Liver (tissue), 7 donors: ENCODE measurements at regions not wholly inside any gene's neighbourhood (a gene's known extent, or its start where the extent isn't known, plus 50 kb on each side); places are given as distances from the start of the nearest gene placed in this dataset.

Source experiments
- DNase-seq: peaks from one replicate; pipeline ENCODE4 v3.0.0-alpha.2; 2017; ENCODE audit warnings: low spot score
- H3K27ac ChIP-seq, 2 donors: one replicate each; pipeline ENCODE4 v1.7.0; 2013; ENCODE audit warnings: inconsistent platforms in 2 of 2, low read length in 2 of 2, control low read depth in 1 of 2, low read depth in 1 of 2, mild to moderate bottlenecking in 1 of 2
- H3K27me3 ChIP-seq, 4 donors: one replicate each; pipeline versions ENCODE4 v1.6.1 to v1.7.0; 2013; ENCODE audit warnings: low read length in 3 of 4, inconsistent platforms in 1 of 4, mild to moderate bottlenecking in 1 of 4, moderate library complexity in 1 of 4; ENCODE audit not compliant: control insufficient read depth in 4 of 4, insufficient read depth in 4 of 4
- H3K36me3 ChIP-seq, 4 donors: one replicate each; pipeline versions ENCODE4 v1.6.1 to v1.7.0; 2013; ENCODE audit warnings: low read length in 3 of 4, mild to moderate bottlenecking in 3 of 4, low read depth in 1 of 4, moderate library complexity in 1 of 4; ENCODE audit not compliant: control insufficient read depth in 4 of 4, insufficient read depth in 3 of 4
- H3K4me1 ChIP-seq, 4 donors: one replicate each; pipeline versions ENCODE4 v1.6.1 to v1.7.0; 2013; ENCODE audit warnings: low read length in 3 of 4, mild to moderate bottlenecking in 3 of 4, moderate library complexity in 1 of 4; ENCODE audit not compliant: control insufficient read depth in 4 of 4, insufficient read depth in 4 of 4
- H3K4me3 ChIP-seq, 3 donors: one replicate each; pipeline versions ENCODE4 v1.6.1 to v1.7.0; 2013; ENCODE audit warnings: low read length in 3 of 3, control low read depth in 1 of 3, low read depth in 1 of 3, mild to moderate bottlenecking in 1 of 3
- H3K9ac ChIP-seq, 2 donors: one replicate each; pipeline ENCODE4 v1.7.0; 2013; ENCODE audit warnings: low read length in 2 of 2, mild to moderate bottlenecking in 2 of 2, moderate library complexity in 2 of 2, control low read depth in 1 of 2, low read depth in 1 of 2
- H3K9me3 ChIP-seq, 4 donors: one replicate each; pipeline versions ENCODE4 v1.6.1 to v1.7.0; 2013; ENCODE audit warnings: low read length in 3 of 4; ENCODE audit not compliant: control insufficient read depth in 4 of 4
- EGR1 ChIP-seq, 2 donors: IDR thresholded peaks; 2 replicates each; pipeline ENCODE4 v1.6.1; 2016 to 2018; ENCODE audit warnings: antibody characterized with exemption in 2 of 2, low read depth in 2 of 2
- FOXA2 ChIP-seq: IDR thresholded peaks from 2 replicates; pipeline ENCODE4 v1.6.1; 2016; ENCODE audit warnings: antibody characterized with exemption
- GABPA ChIP-seq, 2 donors: IDR thresholded peaks in 1 of 2; conservative IDR thresholded peaks in 1 of 2; 2 replicates each; pipeline ENCODE4 v1.6.1; 2016; ENCODE audit warnings: antibody characterized with exemption in 2 of 2, mild to moderate bottlenecking in 1 of 2, moderate library complexity in 1 of 2
- HNF4G ChIP-seq: IDR thresholded peaks from 2 replicates; pipeline ENCODE4 v1.6.1; 2016; ENCODE audit warnings: antibody characterized with exemption
- JUND ChIP-seq, 2 donors: IDR thresholded peaks; 2 replicates each; pipeline ENCODE4 v1.6.1; 2016; ENCODE audit warnings: antibody characterized with exemption in 2 of 2
- NR2F2 ChIP-seq: IDR thresholded peaks from 2 replicates; pipeline ENCODE4 v1.6.1; 2016; ENCODE audit warnings: antibody characterized with exemption
- RAD21 ChIP-seq, 2 donors: IDR thresholded peaks; 2 replicates each; pipeline ENCODE4 v1.6.1; 2016; ENCODE audit warnings: antibody characterized with exemption in 2 of 2, mild to moderate bottlenecking in 2 of 2
- RXRA ChIP-seq, 2 donors: IDR thresholded peaks; 2 replicates each; pipeline ENCODE4 v1.6.1; 2017 to 2018; ENCODE audit warnings: antibody characterized with exemption in 2 of 2, mild to moderate bottlenecking in 1 of 2
- TAF1 ChIP-seq: conservative IDR thresholded peaks from 2 replicates; pipeline ENCODE4 v1.6.1; 2016; ENCODE audit warnings: antibody characterized with exemption, mild to moderate bottlenecking
- YY1 ChIP-seq: IDR thresholded peaks from 2 replicates; pipeline ENCODE4 v1.6.1; 2016; ENCODE audit warnings: antibody characterized with exemption, mild to moderate bottlenecking
- WGBS: extraction: QIAGEN DNeasy Blood & Tissue Kit; methylation state at CpG from one replicate; pipeline ENCODE4 v1.1.7; 2013; 5-methylcytosine and 5-hydroxymethylcytosine counted together
- TF ChIP-seq, protein P1 (sequence below): IDR thresholded peaks from 2 replicates; pipeline ENCODE4 v1.6.1; 2016; ENCODE audit warnings: antibody characterized with exemption, mild to moderate bottlenecking
- TF ChIP-seq, protein P2 (sequence below): IDR thresholded peaks from 2 replicates; pipeline ENCODE4 v1.6.1; 2016; ENCODE audit warnings: antibody characterized with exemption
- TF ChIP-seq, protein P3 (sequence below): IDR thresholded peaks from 2 replicates; pipeline ENCODE4 v1.6.1; 2016; ENCODE audit warnings: antibody characterized with exemption
- donor health status: healthy.
- donor health status: healthy.
- donor health status: healthy.
- donor health status: healthy.

DNA sequence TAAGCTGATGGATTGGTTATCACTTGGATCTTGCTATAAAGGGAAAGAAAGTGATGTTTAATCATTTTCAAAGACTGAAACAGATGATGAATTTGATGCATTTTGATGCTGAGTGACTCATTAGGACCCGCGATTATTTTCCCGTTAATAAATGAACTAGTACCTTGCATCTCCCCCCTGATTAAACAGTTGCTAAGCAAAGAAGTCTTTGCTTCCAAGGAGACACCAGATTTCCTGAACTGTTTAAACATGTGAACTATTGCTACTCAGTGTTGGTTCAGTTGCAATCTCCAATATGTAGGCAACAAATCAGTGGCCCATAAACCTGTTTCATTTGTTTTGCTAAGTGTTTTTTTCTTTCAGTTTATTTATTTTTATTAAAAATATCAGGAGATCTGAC lies 375.2 kb downstream of the AACS start (continued):
- TF ChIP-seq, protein P1, sequence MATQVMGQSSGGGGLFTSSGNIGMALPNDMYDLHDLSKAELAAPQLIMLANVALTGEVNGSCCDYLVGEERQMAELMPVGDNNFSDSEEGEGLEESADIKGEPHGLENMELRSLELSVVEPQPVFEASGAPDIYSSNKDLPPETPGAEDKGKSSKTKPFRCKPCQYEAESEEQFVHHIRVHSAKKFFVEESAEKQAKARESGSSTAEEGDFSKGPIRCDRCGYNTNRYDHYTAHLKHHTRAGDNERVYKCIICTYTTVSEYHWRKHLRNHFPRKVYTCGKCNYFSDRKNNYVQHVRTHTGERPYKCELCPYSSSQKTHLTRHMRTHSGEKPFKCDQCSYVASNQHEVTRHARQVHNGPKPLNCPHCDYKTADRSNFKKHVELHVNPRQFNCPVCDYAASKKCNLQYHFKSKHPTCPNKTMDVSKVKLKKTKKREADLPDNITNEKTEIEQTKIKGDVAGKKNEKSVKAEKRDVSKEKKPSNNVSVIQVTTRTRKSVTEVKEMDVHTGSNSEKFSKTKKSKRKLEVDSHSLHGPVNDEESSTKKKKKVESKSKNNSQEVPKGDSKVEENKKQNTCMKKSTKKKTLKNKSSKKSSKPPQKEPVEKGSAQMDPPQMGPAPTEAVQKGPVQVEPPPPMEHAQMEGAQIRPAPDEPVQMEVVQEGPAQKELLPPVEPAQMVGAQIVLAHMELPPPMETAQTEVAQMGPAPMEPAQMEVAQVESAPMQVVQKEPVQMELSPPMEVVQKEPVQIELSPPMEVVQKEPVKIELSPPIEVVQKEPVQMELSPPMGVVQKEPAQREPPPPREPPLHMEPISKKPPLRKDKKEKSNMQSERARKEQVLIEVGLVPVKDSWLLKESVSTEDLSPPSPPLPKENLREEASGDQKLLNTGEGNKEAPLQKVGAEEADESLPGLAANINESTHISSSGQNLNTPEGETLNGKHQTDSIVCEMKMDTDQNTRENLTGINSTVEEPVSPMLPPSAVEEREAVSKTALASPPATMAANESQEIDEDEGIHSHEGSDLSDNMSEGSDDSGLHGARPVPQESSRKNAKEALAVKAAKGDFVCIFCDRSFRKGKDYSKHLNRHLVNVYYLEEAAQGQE, result no peak
- TF ChIP-seq TAF1, result no peak

DNA sequence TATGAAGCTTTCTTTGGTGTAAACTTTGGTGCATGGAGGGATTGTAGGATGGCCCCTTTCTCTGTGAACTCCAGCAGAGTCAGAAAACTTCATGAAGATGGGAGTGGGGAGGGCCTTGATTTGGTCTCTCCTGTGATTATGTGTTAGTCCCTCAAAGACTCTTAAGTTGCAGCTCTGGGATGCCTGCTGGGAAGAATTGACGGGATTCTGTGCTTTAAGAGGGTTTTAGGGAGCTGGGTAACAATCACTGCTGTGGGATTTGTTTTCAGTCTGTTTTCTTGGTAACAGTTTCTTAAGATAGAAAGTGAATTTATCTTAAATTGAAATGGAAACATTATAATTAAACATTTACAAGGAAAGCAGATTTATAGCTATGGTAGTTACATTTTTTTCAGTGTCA lies 378.1 kb downstream of the AACS start:
- H3K27me3 ChIP-seq, result no peaks in the 10 kb centered on the region
- H3K4me1 ChIP-seq, result no peaks in the 10 kb centered on the region
- 30% methylated on average over 1 of the region's 1 CpG for WGBS
- TF ChIP-seq JUND (IDR thresholded peaks at IDR 0.05) (no peak), GABPA (IDR thresholded peaks at IDR 0.05 in 1 of 2, conservative IDR thresholded peaks at IDR 0.05 in 1 of 2) (no peak), NR2F2 (no peak), RAD21 (IDR thresholded peaks at IDR 0.05) (no peak), EGR1 (IDR thresholded peaks at IDR 0.05; ENCODE audit: low read depth in 2 of 2) (no peak), YY1 (no peak), FOXA2 (no peak)
- TF ChIP-seq, protein P2, sequence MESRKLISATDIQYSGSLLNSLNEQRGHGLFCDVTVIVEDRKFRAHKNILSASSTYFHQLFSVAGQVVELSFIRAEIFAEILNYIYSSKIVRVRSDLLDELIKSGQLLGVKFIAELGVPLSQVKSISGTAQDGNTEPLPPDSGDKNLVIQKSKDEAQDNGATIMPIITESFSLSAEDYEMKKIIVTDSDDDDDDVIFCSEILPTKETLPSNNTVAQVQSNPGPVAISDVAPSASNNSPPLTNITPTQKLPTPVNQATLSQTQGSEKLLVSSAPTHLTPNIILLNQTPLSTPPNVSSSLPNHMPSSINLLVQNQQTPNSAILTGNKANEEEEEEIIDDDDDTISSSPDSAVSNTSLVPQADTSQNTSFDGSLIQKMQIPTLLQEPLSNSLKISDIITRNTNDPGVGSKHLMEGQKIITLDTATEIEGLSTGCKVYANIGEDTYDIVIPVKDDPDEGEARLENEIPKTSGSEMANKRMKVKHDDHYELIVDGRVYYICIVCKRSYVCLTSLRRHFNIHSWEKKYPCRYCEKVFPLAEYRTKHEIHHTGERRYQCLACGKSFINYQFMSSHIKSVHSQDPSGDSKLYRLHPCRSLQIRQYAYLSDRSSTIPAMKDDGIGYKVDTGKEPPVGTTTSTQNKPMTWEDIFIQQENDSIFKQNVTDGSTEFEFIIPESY, result no peak
- TF ChIP-seq, protein P3, sequence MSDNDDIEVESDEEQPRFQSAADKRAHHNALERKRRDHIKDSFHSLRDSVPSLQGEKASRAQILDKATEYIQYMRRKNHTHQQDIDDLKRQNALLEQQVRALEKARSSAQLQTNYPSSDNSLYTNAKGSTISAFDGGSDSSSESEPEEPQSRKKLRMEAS, result no peak
- TF ChIP-seq, protein P1, result no peak
- no peak for DNase-seq
- peaks cover 3 to 6% (median 4%) of the 10 kb centered on the region in 4 donors for H3K9me3 ChIP-seq
- no peak overlapping the region for H3K9ac ChIP-seq
- no peak overlapping the region for H3K4me3 ChIP-seq
- H3K36me3 ChIP-seq, result no peaks in the 10 kb centered on the region
- H3K27ac ChIP-seq, result no peak overlapping the region

DNA sequence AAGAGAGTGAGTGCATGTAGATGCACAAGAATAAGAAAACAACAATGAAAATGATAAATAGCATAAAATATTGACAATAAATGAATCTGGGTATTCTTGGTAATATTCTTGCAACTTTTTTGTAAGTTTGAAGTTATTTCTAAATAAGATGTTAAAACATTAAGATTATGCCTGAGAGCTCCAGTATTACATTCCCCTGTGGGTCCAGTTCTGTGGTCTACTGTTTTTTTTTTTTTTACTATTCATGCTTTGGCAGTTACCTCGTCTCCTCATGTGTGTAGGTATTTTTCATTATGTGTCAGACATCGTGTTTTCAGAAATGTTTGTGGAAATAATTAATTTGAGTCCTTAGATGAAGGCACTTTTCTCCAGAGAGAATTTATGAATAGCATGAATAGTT lies 386.2 kb downstream of the AACS start:
- H3K27ac ChIP-seq, result no peak overlapping the region
- no peak for DNase-seq
- H3K9me3 ChIP-seq, result peaks cover 0 to 15% (median 3%) of the 10 kb centered on the region in 4 donors
- peaks cover 0 to 2% (median 0%) of the 10 kb centered on the region in 4 donors for H3K27me3 ChIP-seq
- no peaks in the 10 kb centered on the region for H3K36me3 ChIP-seq
- 58% methylated on average over 2 of the region's 2 CpGs for WGBS
- H3K9ac ChIP-seq, result no peak overlapping the region
- TF ChIP-seq HNF4G (no peak), RXRA (IDR thresholded peaks at IDR 0.05) (no peak)
- H3K4me1 ChIP-seq, result no peaks in the 10 kb centered on the region
- no peak overlapping the region for H3K4me3 ChIP-seq
